ENCODE measurements at regions not wholly inside any gene's neighbourhood (a gene's known extent, or its start where the extent isn't known, plus 50 kb on each side); places are given as distances from the start of the nearest gene placed in this dataset.

- TF ChIP-seq ZNF274 (IDR thresholded peaks at IDR 0.05; ENCODE audit: low read depth, low read length) (no peak), REST (IDR thresholded peaks at IDR 0.05; ENCODE audit: low read depth) (no peak), RAD21 (IDR thresholded peaks at IDR 0.05; ENCODE audit: low read depth) (no peak), EZH2phosphoT487 (IDR thresholded peaks at IDR 0.05; ENCODE audit: borderline replicate concordance) (no peak), FOSL1 (IDR thresholded peaks at IDR 0.05; ENCODE audit: low read depth) (no peak), EZH2 (IDR thresholded peaks at IDR 0.05) (no peak)
- intact Hi-C loops (cut with micrococcal nuclease) = no loop called here
- no peaks in the 10 kb centered on the region for H3K9me2 ChIP-seq (ENCODE audit: insufficient read depth)
- no peak overlapping the region for H3K27ac ChIP-seq (ENCODE audit: low read depth, low read length)
- no peak overlapping the region for H3K4me3 ChIP-seq (replicated peaks in 1 of 2; ENCODE audit: low read depth in 1 of 2, low read length in 2 of 2)
- RAD21 ChIA-PET (ENCODE audit: low non-redundant PET in 1 of 2, low total read pairs in 2 of 2, uncharacterized antibody in 2 of 2, unreplicated experiment in 2 of 2) = no interaction called here
- BruUV-seq (replicated peaks) = no TSS peak
- peaks cover 80% of the 10 kb centered on the region for H3K79me2 ChIP-seq (ENCODE audit: insufficient read depth, low read length)
- H3K4me1 ChIP-seq (ENCODE audit: control insufficient read depth in 1 of 2, insufficient read depth in 2 of 2, low read length in 2 of 2) = no peaks in the 10 kb centered on the region
- no peak overlapping the region for H3K9ac ChIP-seq (ENCODE audit: low read length)
- POLR2A ChIA-PET = no interaction called here
- DNase-seq (ENCODE audit: low read depth, low spot score) = no peak
- CTCF ChIA-PET = interaction anchor here (0.7 kb wide), 1 partner anchor 331 kb away, joined by 4 read pairs; no protein-coding TSS in a partner anchor
- H3K9me3 ChIP-seq (ENCODE audit: control insufficient read depth in 1 of 2, insufficient read depth in 1 of 2, low read depth in 1 of 2, low read length in 2 of 2) = no peaks in the 10 kb centered on the region
- H4K20me1 ChIP-seq (ENCODE audit: insufficient read depth) = no peaks in the 10 kb centered on the region
- no peaks in the 10 kb centered on the region for H3K27me3 ChIP-seq (ENCODE audit: insufficient read depth, low read length)
- H2AFZ ChIP-seq (ENCODE audit: low read depth, low read length, poor library complexity, severe bottlenecking) = no peak overlapping the region
- no peaks in the 10 kb centered on the region for H3K36me3 ChIP-seq (ENCODE audit: control insufficient read depth in 1 of 2, insufficient read depth in 2 of 2, low read length in 2 of 2)
- no peak for ATAC-seq
- no peak overlapping the region for H3K4me2 ChIP-seq (ENCODE audit: low read length)
Observed at GRCh38 chr17:30720013-30720471, 104.5 kb downstream of the CRLF3 start.

All from HCT116 (cell line).